ENCODE measurements at regions not wholly inside any gene's neighbourhood (a gene's known extent, or its start where the extent isn't known, plus 50 kb on each side); places are given as distances from the start of the nearest gene placed in this dataset.

- H3K4me3 ChIP-seq: peak overlapping the region; percentile 21 to 68 (median 56)
- H3K27ac ChIP-seq: peak overlapping the region; percentile 63 to 87 (median 82)
- H3K36me3 ChIP-seq: no peaks in the 10 kb centered on the region
- in situ Hi-C loops (cut with MboI; ENCODE audit: low pct_ligation_motif_present in 1 of 4, low pct_unique_long_range_greater_than_20kb in 1 of 4, low sequenced_read_pairs in 3 of 4) (no loop called here), intact Hi-C loops (cut with DNase I; ENCODE audit: low total_unique reads) (no loop called here)
- peak; percentile 65 for TF ChIP-seq POLR2A (IDR thresholded peaks at IDR 0.05)
- peak in 2 of 5 experiments; percentile 24 to 25 for TF ChIP-seq CTCF (IDR thresholded peaks at IDR 0.05)
- no peak for TF ChIP-seq EP300 (IDR thresholded peaks at IDR 0.05; ENCODE audit: low read depth)
- TF ChIP-seq POLR2AphosphoS5 (IDR thresholded peaks at IDR 0.05): peak; percentile 71 to 83 (median 78)
- H3K4me1 ChIP-seq: peaks cover 14 to 52% (median 45%) of the 10 kb centered on the region in 4 donors
- H3K27me3 ChIP-seq: peaks cover 6% of the 10 kb centered on the region
- H3K9me3 ChIP-seq: no peaks in the 10 kb centered on the region
- WGBS, 2 donors (ENCODE audit: low coverage in 1 of 2): 3% methylated on average over 29 of the region's 86 CpGs; no CpG with 5 or more reads in 1 of the 2 donors
- DNase-seq: peak; percentile 73
These were observed 140.5 kb downstream of the SEC14L1 start for GRCh38 chr17:77281122-77281903.

- no peaks in the 10 kb centered on the region for H3K9me3 ChIP-seq
- in situ Hi-C loops (cut with MboI; ENCODE audit: low pct_ligation_motif_present in 1 of 4, low pct_unique_long_range_greater_than_20kb in 1 of 4, low sequenced_read_pairs in 3 of 4): no loop called here
- H3K4me3 ChIP-seq: peak overlapping the region in 3 of 4 donors; percentile 54 to 68 (median 57)
- peaks cover 15 to 58% (median 51%) of the 10 kb centered on the region in 4 donors for H3K4me1 ChIP-seq
- peak; percentile 77 for TF ChIP-seq POLR2A (IDR thresholded peaks at IDR 0.05)
- no peak for TF ChIP-seq CTCF (IDR thresholded peaks at IDR 0.05)
- TF ChIP-seq EP300 (IDR thresholded peaks at IDR 0.05; ENCODE audit: low read depth): no peak
- peak; percentile 22 to 84 (median 61) for TF ChIP-seq POLR2AphosphoS5 (IDR thresholded peaks at IDR 0.05)
- peak overlapping the region; percentile 63 to 87 (median 82) for H3K27ac ChIP-seq
- peaks cover 6% of the 10 kb centered on the region for H3K27me3 ChIP-seq
- intact Hi-C loops (cut with DNase I; ENCODE audit: low total_unique reads): no loop called here
- peak; percentile 72 for DNase-seq
- H3K36me3 ChIP-seq: no peaks in the 10 kb centered on the region
- WGBS, 2 donors (ENCODE audit: low coverage in 1 of 2): 29% methylated on average over 13 of the region's 20 CpGs; no CpG with 5 or more reads in 1 of the 2 donors
These were observed 141.2 kb downstream of the SEC14L1 start for GRCh38 chr17:77281904-77282367.

GRCh38 chr17:77282524-77283515 lies 142.1 kb downstream of the SEC14L1 start:
- WGBS, 2 donors (ENCODE audit: low coverage in 1 of 2): 49 to 65% methylated on average over 2 to 24 of the region's 24 CpGs
- H3K9me3 ChIP-seq: no peaks in the 10 kb centered on the region
- intact Hi-C loops (cut with DNase I; ENCODE audit: low total_unique reads): no loop called here
- peak; percentile 66 for DNase-seq
- H3K27me3 ChIP-seq: peaks cover 6% of the 10 kb centered on the region
- peaks cover 24 to 67% (median 60%) of the 10 kb centered on the region in 4 donors for H3K4me1 ChIP-seq
- H3K4me3 ChIP-seq: peak overlapping the region in 2 of 4 donors; percentile 54 to 68
- H3K27ac ChIP-seq: peak overlapping the region; percentile 63 to 87 (median 82)
- TF ChIP-seq POLR2AphosphoS5 (IDR thresholded peaks at IDR 0.05) (peak in 1 of 3 donors; percentile 32), CTCF (IDR thresholded peaks at IDR 0.05) (no peak), EP300 (IDR thresholded peaks at IDR 0.05; ENCODE audit: low read depth) (no peak), POLR2A (IDR thresholded peaks at IDR 0.05) (peak; percentile 21)
- in situ Hi-C loops (cut with MboI; ENCODE audit: low pct_ligation_motif_present in 1 of 4, low pct_unique_long_range_greater_than_20kb in 1 of 4, low sequenced_read_pairs in 3 of 4): no loop called here
- H3K36me3 ChIP-seq: no peaks in the 10 kb centered on the region

Data from transverse colon (tissue), 4 donors.